ENCODE measurements at regions not wholly inside any gene's neighbourhood (a gene's known extent, or its start where the extent isn't known, plus 50 kb on each side); places are given as distances from the start of the nearest gene placed in this dataset.
"Not testable (repeated sequence)": the region's sequence is repeated elsewhere in the genome, so short reads cannot be mapped to it uniquely, and the experiment has no call there.

- no peaks in the 10 kb centered on the region for H3K36me3 ChIP-seq (ENCODE audit: insufficient read depth, low read length)
- H4K20me1 ChIP-seq (ENCODE audit: insufficient read depth, low read depth, low read length), result no peaks in the 10 kb centered on the region
- H3K9me2 ChIP-seq (replicated peaks; ENCODE audit: insufficient read depth, low read length), result 0 out of 2 replicates have a peak, but pooled peaks cover 2% of the 10 kb centered on the region
- no peak overlapping the region for H3K27ac ChIP-seq (ENCODE audit: low read length)
- H3K4me1 ChIP-seq (ENCODE audit: low read length), result peaks cover 4% of the 10 kb centered on the region; the same call in 1 of the 2 replicates
- no peaks in the 10 kb centered on the region for H3K9me3 ChIP-seq (ENCODE audit: low read length)
- H3K9ac ChIP-seq (ENCODE audit: low read length), result no peak overlapping the region
- no peaks in the 10 kb centered on the region for H3K79me2 ChIP-seq (ENCODE audit: low read length)
- H3K4me2 ChIP-seq (ENCODE audit: low read depth, low read length, poor library complexity, severe bottlenecking), result no peak overlapping the region
- H3K4me3 ChIP-seq (ENCODE audit: low read length), result no peak overlapping the region
- no peaks in the 10 kb centered on the region for H3K27me3 ChIP-seq (ENCODE audit: low read length)
- DNase-seq, result no peak
- H2AFZ ChIP-seq (ENCODE audit: low read length), result no peak overlapping the region
Measured at GRCh38 chr5:130397132-130397531, 492.9 kb downstream of the CHSY3 start.

GRCh38 chr5:130391727-130392264 lies 487.5 kb downstream of the CHSY3 start:
- H3K27me3 ChIP-seq (ENCODE audit: low read length); H3K9ac ChIP-seq (ENCODE audit: low read length); H3K36me3 ChIP-seq (ENCODE audit: insufficient read depth, low read length); H3K79me2 ChIP-seq (ENCODE audit: low read length); H3K4me1 ChIP-seq (ENCODE audit: low read length); DNase-seq; H3K9me2 ChIP-seq (replicated peaks; ENCODE audit: insufficient read depth, low read length); H3K4me2 ChIP-seq (ENCODE audit: low read depth, low read length, poor library complexity, severe bottlenecking); H2AFZ ChIP-seq (ENCODE audit: low read length); H3K4me3 ChIP-seq (ENCODE audit: low read length); H4K20me1 ChIP-seq (ENCODE audit: insufficient read depth, low read depth, low read length); H3K27ac ChIP-seq (ENCODE audit: low read length); H3K9me3 ChIP-seq (ENCODE audit: low read length): not testable (repeated sequence)

- Histone ChIP-seq H3K4me2 (ENCODE audit: low read depth, low read length, poor library complexity, severe bottlenecking) (no peak overlapping the region), H3K4me3 (ENCODE audit: low read length) (no peak overlapping the region), H3K4me1 (ENCODE audit: low read length) (no peaks in the 10 kb centered on the region), H3K36me3 (ENCODE audit: insufficient read depth, low read length) (no peaks in the 10 kb centered on the region), H3K27ac (ENCODE audit: low read length) (no peak overlapping the region), H2AFZ (ENCODE audit: low read length) (no peak overlapping the region), H4K20me1 (ENCODE audit: insufficient read depth, low read depth, low read length) (no peaks in the 10 kb centered on the region), H3K79me2 (ENCODE audit: low read length) (no peaks in the 10 kb centered on the region), H3K9me3 (ENCODE audit: low read length) (no peaks in the 10 kb centered on the region), H3K9ac (ENCODE audit: low read length) (no peak overlapping the region), H3K27me3 (ENCODE audit: low read length) (no peaks in the 10 kb centered on the region), H3K9me2 (replicated peaks; ENCODE audit: insufficient read depth, low read length) (no peaks in the 10 kb centered on the region)
- no peak for DNase-seq
Measured at GRCh38 chr5:130386155-130386554, 481.9 kb downstream of the CHSY3 start.

DNA sequence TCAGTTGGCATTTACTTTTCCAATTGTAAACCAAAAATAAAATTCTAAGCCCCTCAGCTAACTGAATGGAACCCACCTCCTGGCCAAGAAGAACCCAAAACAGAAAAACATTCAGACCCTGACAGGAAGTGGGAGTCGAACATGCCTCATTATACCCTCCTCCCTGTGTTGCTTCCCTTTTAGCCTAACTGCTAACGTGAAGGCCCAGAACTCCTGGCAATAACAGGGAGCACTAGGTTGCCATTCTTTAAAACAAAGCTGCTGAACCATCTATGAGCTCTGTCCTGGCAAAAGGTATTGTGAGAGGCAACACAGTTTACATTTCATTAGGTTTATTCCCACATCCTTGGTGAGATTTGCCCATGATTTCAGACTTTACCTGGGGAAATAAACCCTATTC lies 481.4 kb downstream of the CHSY3 start:
- Histone ChIP-seq H2AFZ (ENCODE audit: low read length) (no peak overlapping the region), H4K20me1 (ENCODE audit: insufficient read depth, low read depth, low read length) (no peaks in the 10 kb centered on the region), H3K9me3 (ENCODE audit: low read length) (no peaks in the 10 kb centered on the region), H3K79me2 (ENCODE audit: low read length) (no peaks in the 10 kb centered on the region), H3K9ac (ENCODE audit: low read length) (no peak overlapping the region), H3K4me2 (ENCODE audit: low read depth, low read length, poor library complexity, severe bottlenecking) (no peak overlapping the region), H3K4me3 (ENCODE audit: low read length) (no peak overlapping the region), H3K4me1 (ENCODE audit: low read length) (no peaks in the 10 kb centered on the region), H3K27ac (ENCODE audit: low read length) (no peak overlapping the region), H3K27me3 (ENCODE audit: low read length) (no peaks in the 10 kb centered on the region), H3K9me2 (replicated peaks; ENCODE audit: insufficient read depth, low read length) (no peaks in the 10 kb centered on the region), H3K36me3 (ENCODE audit: insufficient read depth, low read length) (no peaks in the 10 kb centered on the region)
- no peak for DNase-seq

DNA sequence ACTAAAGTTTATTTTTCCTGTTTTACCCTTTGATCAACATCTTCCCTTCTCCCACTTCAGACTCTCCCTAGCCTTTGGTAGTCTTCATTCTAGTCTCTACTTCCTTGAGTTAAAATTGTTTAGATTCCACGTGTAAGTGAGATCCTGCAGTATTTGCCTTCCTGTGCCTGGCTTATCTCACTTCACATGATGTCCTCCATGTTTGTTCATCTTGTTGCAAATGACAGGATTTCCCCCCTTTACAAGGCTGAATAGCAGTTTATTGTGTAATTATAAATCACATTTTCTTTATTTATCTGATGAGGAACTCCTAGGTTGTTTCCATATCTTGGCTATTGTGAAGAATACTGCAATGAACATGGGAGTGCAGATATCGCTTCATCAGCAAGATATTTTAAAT lies 461.7 kb downstream of the CHSY3 start:
- no peaks in the 10 kb centered on the region for H3K27me3 ChIP-seq (ENCODE audit: low read length)
- H3K4me1 ChIP-seq (ENCODE audit: low read length), result no peaks in the 10 kb centered on the region
- no peak overlapping the region for H3K4me3 ChIP-seq (ENCODE audit: low read length)
- no peaks in the 10 kb centered on the region for H3K79me2 ChIP-seq (ENCODE audit: low read length)
- no peak overlapping the region for H3K4me2 ChIP-seq (ENCODE audit: low read depth, low read length, poor library complexity, severe bottlenecking)
- H2AFZ ChIP-seq (ENCODE audit: low read length), result no peak overlapping the region
- no peak overlapping the region for H3K27ac ChIP-seq (ENCODE audit: low read length)
- no peak overlapping the region for H3K9ac ChIP-seq (ENCODE audit: low read length)
- H4K20me1 ChIP-seq (ENCODE audit: insufficient read depth, low read depth, low read length), result no peaks in the 10 kb centered on the region
- no peak for DNase-seq
- no peaks in the 10 kb centered on the region for H3K36me3 ChIP-seq (ENCODE audit: insufficient read depth, low read length)
- no peaks in the 10 kb centered on the region; the same call in 1 of the 2 replicates for H3K9me2 ChIP-seq (replicated peaks; ENCODE audit: insufficient read depth, low read length)
- no peaks in the 10 kb centered on the region for H3K9me3 ChIP-seq (ENCODE audit: low read length)

- Histone ChIP-seq H3K4me3 (ENCODE audit: low read length) (no peak overlapping the region), H3K36me3 (ENCODE audit: insufficient read depth, low read length) (no peaks in the 10 kb centered on the region), H3K4me2 (ENCODE audit: low read depth, low read length, poor library complexity, severe bottlenecking) (no peak overlapping the region), H3K9me2 (replicated peaks; ENCODE audit: insufficient read depth, low read length) (no peaks in the 10 kb centered on the region), H3K27ac (ENCODE audit: low read length) (no peak overlapping the region), H3K9me3 (ENCODE audit: low read length) (no peaks in the 10 kb centered on the region), H3K4me1 (ENCODE audit: low read length) (no peaks in the 10 kb centered on the region), H3K27me3 (ENCODE audit: low read length) (no peaks in the 10 kb centered on the region), H3K79me2 (ENCODE audit: low read length) (no peaks in the 10 kb centered on the region), H4K20me1 (ENCODE audit: insufficient read depth, low read depth, low read length) (no peaks in the 10 kb centered on the region), H3K9ac (ENCODE audit: low read length) (no peak overlapping the region), H2AFZ (ENCODE audit: low read length) (no peak overlapping the region)
- DNase-seq, result no peak
Measured at GRCh38 chr5:130350131-130350530, 445.9 kb downstream of the CHSY3 start.

- Histone ChIP-seq H3K36me3 (ENCODE audit: insufficient read depth, low read length) (no peaks in the 10 kb centered on the region), H3K27ac (ENCODE audit: low read length) (no peak overlapping the region), H3K4me3 (ENCODE audit: low read length) (no peak overlapping the region), H3K9ac (ENCODE audit: low read length) (no peak overlapping the region), H3K79me2 (ENCODE audit: low read length) (no peaks in the 10 kb centered on the region), H2AFZ (ENCODE audit: low read length) (no peak overlapping the region), H3K9me3 (ENCODE audit: low read length) (no peaks in the 10 kb centered on the region), H4K20me1 (ENCODE audit: insufficient read depth, low read depth, low read length) (no peaks in the 10 kb centered on the region), H3K4me1 (ENCODE audit: low read length) (no peaks in the 10 kb centered on the region), H3K9me2 (replicated peaks; ENCODE audit: insufficient read depth, low read length) (no peaks in the 10 kb centered on the region), H3K27me3 (ENCODE audit: low read length) (no peaks in the 10 kb centered on the region; the same call in 1 of the 2 replicates), H3K4me2 (ENCODE audit: low read depth, low read length, poor library complexity, severe bottlenecking) (no peak overlapping the region)
- no peak for DNase-seq
Measured at GRCh38 chr5:130337179-130337888, 433.1 kb downstream of the CHSY3 start.

DNA sequence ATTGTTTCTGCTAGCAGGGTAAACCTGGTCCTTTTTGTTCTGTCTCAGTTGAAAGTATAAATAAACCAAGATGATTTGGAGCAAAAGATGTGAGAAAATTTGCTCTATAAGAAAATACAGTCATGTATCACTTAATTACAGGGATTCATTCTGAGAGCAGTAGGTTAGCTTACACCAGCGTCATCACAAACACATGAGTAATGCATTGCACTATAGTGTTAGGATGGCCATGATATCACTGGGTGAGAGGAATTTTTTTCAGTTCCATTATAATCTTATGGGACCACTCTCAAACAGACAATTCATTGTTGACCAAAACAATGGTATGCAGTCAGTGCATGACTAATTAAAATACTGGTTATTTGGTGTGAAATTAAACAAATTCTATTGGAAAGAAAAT lies 430.9 kb downstream of the CHSY3 start:
- H3K27me3 ChIP-seq (ENCODE audit: low read length), result no peaks in the 10 kb centered on the region; the same call in 1 of the 2 replicates
- H3K9me3 ChIP-seq (ENCODE audit: low read length), result peaks cover 4% of the 10 kb centered on the region; the same call in 1 of the 2 replicates
- H3K4me1 ChIP-seq (ENCODE audit: low read length), result no peaks in the 10 kb centered on the region
- H3K79me2 ChIP-seq (ENCODE audit: low read length), result no peaks in the 10 kb centered on the region
- no peak overlapping the region for H3K4me3 ChIP-seq (ENCODE audit: low read length)
- DNase-seq, result no peak
- no peaks in the 10 kb centered on the region for H3K9me2 ChIP-seq (replicated peaks; ENCODE audit: insufficient read depth, low read length)
- H3K4me2 ChIP-seq (ENCODE audit: low read depth, low read length, poor library complexity, severe bottlenecking), result no peak overlapping the region
- no peak overlapping the region for H3K9ac ChIP-seq (ENCODE audit: low read length)
- H3K27ac ChIP-seq (ENCODE audit: low read length), result no peak overlapping the region
- H3K36me3 ChIP-seq (ENCODE audit: insufficient read depth, low read length), result no peaks in the 10 kb centered on the region
- H2AFZ ChIP-seq (ENCODE audit: low read length), result no peak overlapping the region
- H4K20me1 ChIP-seq (ENCODE audit: insufficient read depth, low read depth, low read length), result no peaks in the 10 kb centered on the region

Data from Karpas-422 (cell line).